Gastrocnemius medialis (tissue), 4 donors: ENCODE measurements at regions not wholly inside any gene's neighbourhood (a gene's known extent, or its start where the extent isn't known, plus 50 kb on each side); places are given as distances from the start of the nearest gene placed in this dataset.

ENCODE experiments used
- ATAC-seq, 2 donors: fragments of 150-250 bp; one replicate each; pipeline ENCODE4 v1.9.1; 2016
- DNase-seq, 2 donors: peaks; one replicate each; pipeline ENCODE4 v3.0.0-alpha.2; 2019
- H3K27ac ChIP-seq, 4 donors: fragments of 200-600 bp; sonication (generic); 1 replicate in 1 of 4; 2 replicates in 3 of 4; pipeline ENCODE4 v1.5.1; 2016 to 2018; ENCODE audit warnings: mild to moderate bottlenecking in 2 of 4, moderate library complexity in 1 of 4
- H3K27me3 ChIP-seq, 3 donors: fragments of 200-600 bp; sonication (generic) in 2 of 3; 1 replicate in 1 of 3; 2 replicates in 2 of 3; pipeline versions ENCODE4 v1.5.1 to v1.6.0; 2016 to 2019; ENCODE audit warnings: mild to moderate bottlenecking in 1 of 3, moderate library complexity in 1 of 3
- H3K36me3 ChIP-seq, 2 donors: fragments of 200-600 bp; sonication (generic) in 1 of 2; one replicate each; pipeline ENCODE4 v1.5.1; 2017 to 2018
- H3K4me1 ChIP-seq, 2 donors: fragments of 200-600 bp; sonication (generic) in 1 of 2; one replicate each; pipeline ENCODE4 v1.5.1; 2016 to 2017; ENCODE audit warnings: mild to moderate bottlenecking in 2 of 2
- H3K4me3 ChIP-seq, 4 donors: fragments of 200-600 bp; sonication (generic) in 3 of 4; 1 replicate in 1 of 4; 2 replicates in 3 of 4; pipeline ENCODE4 v1.5.1; 2016 to 2019; ENCODE audit warnings: mild to moderate bottlenecking in 2 of 4
- H3K9me3 ChIP-seq, 3 donors: fragments of 200-600 bp; sonication (generic) in 2 of 3; 1 replicate in 1 of 3; 2 replicates in 2 of 3; pipeline ENCODE4 v1.5.1; 2016 to 2019
- POLR2A ChIP-seq, 2 donors: fragments of 450-650 bp; IDR thresholded peaks; one replicate each; pipeline ENCODE4 v1.6.1; 2017; ENCODE audit warnings: antibody characterized with exemption in 2 of 2, mild to moderate bottlenecking in 2 of 2, moderate library complexity in 2 of 2
- in situ Hi-C, 4 donors: fragments of 200-750 bp; cut with MboI; loops; one replicate each; pipeline versions ENCODE4 v1.15.0 to v1.8.0; 2017; ENCODE audit warnings: low sequenced_read_pairs in 4 of 4
- intact Hi-C: fragments of 100-400 bp; cut with DNase I; formaldehyde crosslinking; loops from one replicate; pipeline ENCODE4 v1.15.1; 2023; ENCODE audit warnings: low total_unique reads
- TF ChIP-seq, protein P1 (sequence below), 5 experiments: fragments of 450-650 bp in 3 of 5; fragments of 200-600 bp in 2 of 5; sonication (generic) in 2 of 5; IDR thresholded peaks in 4 of 5; conservative IDR thresholded peaks in 1 of 5; 1 replicate in 4 of 5; 2 replicates in 1 of 5; pipeline ENCODE4 v1.5.1; 2016 to 2019; ENCODE audit warnings: antibody characterized with exemption in 5 of 5, mild to moderate bottlenecking in 3 of 5, moderate library complexity in 3 of 5

DNA sequence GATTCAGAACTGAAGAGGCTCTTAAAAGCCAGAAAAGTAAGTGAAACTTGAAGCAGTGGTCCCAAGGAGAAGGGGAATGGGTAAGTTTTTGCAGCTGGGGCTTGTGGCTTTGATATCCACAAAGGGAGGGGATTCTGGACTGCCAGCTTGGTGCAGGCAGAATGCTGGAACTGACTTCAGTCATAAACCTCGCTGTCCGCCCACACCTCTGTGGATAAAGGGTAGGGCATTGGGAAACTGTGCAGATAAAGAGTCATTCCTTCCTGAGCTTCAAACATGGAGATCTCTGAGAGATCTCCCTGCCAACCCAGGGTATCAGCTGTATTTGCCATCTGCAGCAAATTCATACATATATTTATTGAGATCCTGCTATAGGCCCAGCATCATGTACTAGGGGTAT lies 124.3 kb upstream of the OR9Q1 start:
- H3K4me3 ChIP-seq = no peak overlapping the region

DNA sequence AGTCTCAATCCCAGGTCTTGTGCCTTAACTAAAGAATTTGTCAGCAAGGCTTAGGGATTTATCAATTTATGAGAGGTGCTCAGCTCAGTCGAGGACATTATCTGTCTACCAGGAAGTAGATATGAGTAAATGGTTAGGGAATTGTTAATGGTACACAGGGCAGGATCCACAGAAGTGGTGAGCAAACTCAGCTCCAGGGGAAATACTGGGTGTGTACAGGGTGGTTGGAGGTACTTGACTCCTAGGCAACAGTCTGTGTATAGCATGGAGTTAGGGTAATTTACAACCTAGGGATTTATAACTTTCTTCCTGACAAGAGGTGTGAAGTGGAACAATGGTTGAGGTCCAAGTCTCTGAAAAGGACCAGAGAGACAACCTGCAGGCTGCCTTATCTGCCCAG lies 123.4 kb upstream of the OR9Q1 start:
- in situ Hi-C loops = no loop called here
- peaks cover 0 to 4% of the 10 kb centered on the region in 2 donors for H3K4me1 ChIP-seq
- no peak overlapping the region for H3K27ac ChIP-seq
- no peaks in the 10 kb centered on the region for H3K9me3 ChIP-seq
- DNase-seq (no peak), ATAC-seq (no peak)
- no peaks in the 10 kb centered on the region for H3K27me3 ChIP-seq
- H3K36me3 ChIP-seq = no peaks in the 10 kb centered on the region
- H3K4me3 ChIP-seq = no peak overlapping the region
- TF ChIP-seq POLR2A (IDR thresholded peaks at IDR 0.05) = no peak
- TF ChIP-seq, protein P1, sequence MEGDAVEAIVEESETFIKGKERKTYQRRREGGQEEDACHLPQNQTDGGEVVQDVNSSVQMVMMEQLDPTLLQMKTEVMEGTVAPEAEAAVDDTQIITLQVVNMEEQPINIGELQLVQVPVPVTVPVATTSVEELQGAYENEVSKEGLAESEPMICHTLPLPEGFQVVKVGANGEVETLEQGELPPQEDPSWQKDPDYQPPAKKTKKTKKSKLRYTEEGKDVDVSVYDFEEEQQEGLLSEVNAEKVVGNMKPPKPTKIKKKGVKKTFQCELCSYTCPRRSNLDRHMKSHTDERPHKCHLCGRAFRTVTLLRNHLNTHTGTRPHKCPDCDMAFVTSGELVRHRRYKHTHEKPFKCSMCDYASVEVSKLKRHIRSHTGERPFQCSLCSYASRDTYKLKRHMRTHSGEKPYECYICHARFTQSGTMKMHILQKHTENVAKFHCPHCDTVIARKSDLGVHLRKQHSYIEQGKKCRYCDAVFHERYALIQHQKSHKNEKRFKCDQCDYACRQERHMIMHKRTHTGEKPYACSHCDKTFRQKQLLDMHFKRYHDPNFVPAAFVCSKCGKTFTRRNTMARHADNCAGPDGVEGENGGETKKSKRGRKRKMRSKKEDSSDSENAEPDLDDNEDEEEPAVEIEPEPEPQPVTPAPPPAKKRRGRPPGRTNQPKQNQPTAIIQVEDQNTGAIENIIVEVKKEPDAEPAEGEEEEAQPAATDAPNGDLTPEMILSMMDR (IDR thresholded peaks at IDR 0.05 in 4 of 5, conservative IDR thresholded peaks at IDR 0.05 in 1 of 5) = no peak
- intact Hi-C loops = no loop called here

More for the DNA sequence above, 124.3 kb upstream of the OR9Q1 start:
- no peaks in the 10 kb centered on the region for H3K36me3 ChIP-seq
- H3K27ac ChIP-seq = no peak overlapping the region
- no peaks in the 10 kb centered on the region for H3K27me3 ChIP-seq
- TF ChIP-seq, protein P1 (IDR thresholded peaks at IDR 0.05 in 4 of 5, conservative IDR thresholded peaks at IDR 0.05 in 1 of 5) = no peak
- no peaks in the 10 kb centered on the region for H3K9me3 ChIP-seq
- no peak for ATAC-seq
- DNase-seq = no peak
- H3K4me1 ChIP-seq = peaks cover 0 to 4% of the 10 kb centered on the region in 2 donors
- in situ Hi-C loops (no loop called here), intact Hi-C loops (no loop called here)

GRCh38 chr11:57901278-57901677 lies 122.4 kb upstream of the OR9Q1 start:
- ATAC-seq (no peak), DNase-seq (no peak)
- intact Hi-C loops (no loop called here), in situ Hi-C loops (no loop called here)
- H3K36me3 ChIP-seq = no peaks in the 10 kb centered on the region
- no peak overlapping the region for H3K4me3 ChIP-seq
- no peaks in the 10 kb centered on the region for H3K27me3 ChIP-seq
- TF ChIP-seq, protein P1 (IDR thresholded peaks at IDR 0.05 in 4 of 5, conservative IDR thresholded peaks at IDR 0.05 in 1 of 5) = no peak
- TF ChIP-seq POLR2A (IDR thresholded peaks at IDR 0.05) = no peak
- no peak overlapping the region for H3K27ac ChIP-seq
- H3K9me3 ChIP-seq = no peaks in the 10 kb centered on the region
- peaks cover 0 to 4% of the 10 kb centered on the region in 2 donors for H3K4me1 ChIP-seq

DNA sequence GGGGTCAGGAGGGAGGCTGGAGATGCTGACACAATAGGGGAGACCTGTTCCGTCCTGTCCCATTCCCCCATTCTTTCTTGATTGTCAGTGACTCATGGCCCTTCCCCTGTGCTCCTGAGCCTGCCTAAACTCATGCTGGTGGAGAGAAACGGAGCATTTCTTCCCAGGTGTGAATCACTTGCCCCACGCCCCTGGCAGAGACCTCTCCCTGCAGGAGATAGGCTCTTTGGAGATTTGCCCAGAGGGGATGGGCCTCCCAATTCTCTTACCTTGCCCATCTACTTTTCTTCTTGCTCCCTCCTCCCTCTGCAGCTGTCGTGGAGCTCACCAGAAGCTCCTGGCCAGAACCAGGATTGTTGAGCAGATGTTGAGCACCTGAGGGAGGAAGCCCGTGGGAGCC lies 121.9 kb upstream of the OR9Q1 start:
- H3K36me3 ChIP-seq = no peaks in the 10 kb centered on the region
- no peak for ATAC-seq

DNA sequence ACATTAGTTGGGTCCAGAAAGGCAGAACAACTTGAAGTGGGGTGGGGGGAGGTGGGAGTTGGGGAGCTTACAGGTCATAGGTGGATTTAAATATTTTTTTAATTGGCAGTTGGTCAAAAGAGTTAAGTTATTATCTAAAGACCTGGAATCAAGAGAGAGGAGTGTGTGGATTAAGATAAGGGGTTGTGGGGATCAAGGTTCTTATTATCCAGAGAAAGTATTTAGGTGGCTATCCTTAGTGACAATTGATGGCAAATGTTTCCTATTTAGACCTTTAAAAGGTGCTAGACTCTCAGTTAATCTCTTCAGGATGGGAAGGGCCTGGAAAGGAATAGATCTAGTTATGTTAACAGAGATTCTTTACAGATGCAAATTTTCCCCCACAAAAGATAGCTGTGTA lies 120.7 kb upstream of the OR9Q1 start:
- ATAC-seq (no peak), DNase-seq (no peak)
- TF ChIP-seq, protein P1 (IDR thresholded peaks at IDR 0.05 in 4 of 5, conservative IDR thresholded peaks at IDR 0.05 in 1 of 5) = no peak
- TF ChIP-seq POLR2A (IDR thresholded peaks at IDR 0.05) = no peak
- H3K27me3 ChIP-seq = no peaks in the 10 kb centered on the region
- H3K4me1 ChIP-seq = peaks cover 0 to 4% of the 10 kb centered on the region in 2 donors
- no peaks in the 10 kb centered on the region for H3K36me3 ChIP-seq
- intact Hi-C loops = no loop called here
- H3K27ac ChIP-seq = no peak overlapping the region
- H3K4me3 ChIP-seq = no peak overlapping the region
- H3K9me3 ChIP-seq = no peaks in the 10 kb centered on the region
- in situ Hi-C loops = no loop called here

More for the DNA sequence above, 121.9 kb upstream of the OR9Q1 start:
- TF ChIP-seq POLR2A (IDR thresholded peaks at IDR 0.05) = no peak
- TF ChIP-seq, protein P1 (IDR thresholded peaks at IDR 0.05 in 4 of 5, conservative IDR thresholded peaks at IDR 0.05 in 1 of 5) = no peak
- Histone ChIP-seq H3K27ac (no peak overlapping the region), H3K9me3 (no peaks in the 10 kb centered on the region), H3K4me3 (no peak overlapping the region), H3K27me3 (no peaks in the 10 kb centered on the region), H3K4me1 (peaks cover 0 to 4% of the 10 kb centered on the region in 2 donors)
- in situ Hi-C loops (no loop called here), intact Hi-C loops (no loop called here)
- DNase-seq = no peak
